ENCODE measurements at regions not wholly inside any gene's neighbourhood (a gene's known extent, or its start where the extent isn't known, plus 50 kb on each side); places are given as distances from the start of the nearest gene placed in this dataset.

- no peaks in the 10 kb centered on the region for H3K36me3 ChIP-seq (ENCODE audit: insufficient read depth, low read length)
- POLR2A ChIA-PET: no interaction called here
- H3K27me3 ChIP-seq (ENCODE audit: control insufficient read depth in 1 of 2, insufficient read depth in 2 of 2, low read length in 2 of 2): no peaks in the 10 kb centered on the region
- no peak overlapping the region for H3K27ac ChIP-seq (ENCODE audit: low read depth in 1 of 2, low read length in 2 of 2)
- CTCF ChIA-PET: no interaction called here
- ATAC-seq (ENCODE audit: poor library complexity): no peak
- H3K4me3 Mint-ChIP-seq: no peak overlapping the region
- no peaks in the 10 kb centered on the region for H3K4me1 ChIP-seq (ENCODE audit: insufficient read depth, low read length)
- no peak overlapping the region for H3K4me3 ChIP-seq (ENCODE audit: low read length)
- intact Hi-C loops (cut with DNase I, micrococcal nuclease): no loop called here
- peaks cover 3% of the 10 kb centered on the region for H3K27me3 Mint-ChIP-seq
- no peaks in the 10 kb centered on the region for H3K36me3 Mint-ChIP-seq (ENCODE audit: low read depth)
- TF ChIP-seq, protein P1, sequence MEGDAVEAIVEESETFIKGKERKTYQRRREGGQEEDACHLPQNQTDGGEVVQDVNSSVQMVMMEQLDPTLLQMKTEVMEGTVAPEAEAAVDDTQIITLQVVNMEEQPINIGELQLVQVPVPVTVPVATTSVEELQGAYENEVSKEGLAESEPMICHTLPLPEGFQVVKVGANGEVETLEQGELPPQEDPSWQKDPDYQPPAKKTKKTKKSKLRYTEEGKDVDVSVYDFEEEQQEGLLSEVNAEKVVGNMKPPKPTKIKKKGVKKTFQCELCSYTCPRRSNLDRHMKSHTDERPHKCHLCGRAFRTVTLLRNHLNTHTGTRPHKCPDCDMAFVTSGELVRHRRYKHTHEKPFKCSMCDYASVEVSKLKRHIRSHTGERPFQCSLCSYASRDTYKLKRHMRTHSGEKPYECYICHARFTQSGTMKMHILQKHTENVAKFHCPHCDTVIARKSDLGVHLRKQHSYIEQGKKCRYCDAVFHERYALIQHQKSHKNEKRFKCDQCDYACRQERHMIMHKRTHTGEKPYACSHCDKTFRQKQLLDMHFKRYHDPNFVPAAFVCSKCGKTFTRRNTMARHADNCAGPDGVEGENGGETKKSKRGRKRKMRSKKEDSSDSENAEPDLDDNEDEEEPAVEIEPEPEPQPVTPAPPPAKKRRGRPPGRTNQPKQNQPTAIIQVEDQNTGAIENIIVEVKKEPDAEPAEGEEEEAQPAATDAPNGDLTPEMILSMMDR (IDR thresholded peaks at IDR 0.05): no peak
- DNase-seq: no peak
- H3K9me3 ChIP-seq (ENCODE audit: control insufficient read depth in 1 of 2, insufficient read depth in 1 of 2, low read length in 2 of 2): no peaks in the 10 kb centered on the region
- H3K4me1 Mint-ChIP-seq (ENCODE audit: low read depth): no peaks in the 10 kb centered on the region
- H3K9me3 Mint-ChIP-seq: no peaks in the 10 kb centered on the region
- no peak overlapping the region for H3K27ac Mint-ChIP-seq
Observed at GRCh38 chr7:145168427-145168826, 332.6 kb upstream of the TPK1 start.

- H3K4me1 ChIP-seq (ENCODE audit: insufficient read depth, low read length): no peaks in the 10 kb centered on the region
- no peak overlapping the region for H3K4me3 ChIP-seq (ENCODE audit: low read length)
- H3K9me3 ChIP-seq (ENCODE audit: control insufficient read depth in 1 of 2, insufficient read depth in 1 of 2, low read length in 2 of 2): no peaks in the 10 kb centered on the region
- H3K4me3 Mint-ChIP-seq: no peak overlapping the region
- no peaks in the 10 kb centered on the region for H3K9me3 Mint-ChIP-seq
- H3K27me3 Mint-ChIP-seq: no peaks in the 10 kb centered on the region
- no peaks in the 10 kb centered on the region for H3K27me3 ChIP-seq (ENCODE audit: control insufficient read depth in 1 of 2, insufficient read depth in 2 of 2, low read length in 2 of 2)
- no peaks in the 10 kb centered on the region for H3K4me1 Mint-ChIP-seq (ENCODE audit: low read depth)
- no peaks in the 10 kb centered on the region for H3K36me3 Mint-ChIP-seq (ENCODE audit: low read depth)
- ATAC-seq (ENCODE audit: poor library complexity) (no peak), DNase-seq (no peak)
- ChIA-PET CTCF (no interaction called here), POLR2A (no interaction called here)
- no peaks in the 10 kb centered on the region for H3K36me3 ChIP-seq (ENCODE audit: insufficient read depth, low read length)
- no peak overlapping the region for H3K27ac ChIP-seq (ENCODE audit: low read depth in 1 of 2, low read length in 2 of 2)
- TF ChIP-seq, protein P1 (IDR thresholded peaks at IDR 0.05): no peak
- intact Hi-C loops (cut with DNase I, micrococcal nuclease): no loop called here
- no peak overlapping the region for H3K27ac Mint-ChIP-seq
Observed at GRCh38 chr7:145156834-145157233, 321.0 kb upstream of the TPK1 start.

DNA sequence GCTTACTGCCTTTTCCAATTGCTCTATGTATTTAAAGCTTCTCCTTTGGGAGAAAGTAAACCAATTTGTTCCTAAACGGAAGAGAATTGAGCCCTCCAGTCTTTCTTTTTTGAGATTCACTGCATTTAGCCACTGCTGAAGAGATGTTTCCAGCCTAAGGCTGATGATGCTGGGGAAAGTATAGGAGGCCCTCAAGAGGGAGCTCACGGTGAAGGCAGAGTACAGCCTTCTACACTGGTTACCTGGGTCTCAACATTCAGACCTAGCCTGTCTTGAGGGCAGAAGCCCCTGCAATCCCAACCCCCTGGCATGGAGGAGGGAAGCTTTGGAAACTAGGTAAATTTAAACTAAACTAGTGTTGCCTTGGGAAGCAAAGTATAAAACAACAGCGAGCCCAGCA, 316.7 kb upstream of the TPK1 start:
- intact Hi-C loops (cut with DNase I, micrococcal nuclease): no loop called here
- ATAC-seq (ENCODE audit: poor library complexity) (no peak), DNase-seq (no peak)
- H3K9me3 ChIP-seq (ENCODE audit: control insufficient read depth in 1 of 2, insufficient read depth in 1 of 2, low read length in 2 of 2): peaks cover 0 to 3% of the 10 kb centered on the region in 2 experiments
- no peaks in the 10 kb centered on the region for H3K27me3 ChIP-seq (ENCODE audit: control insufficient read depth in 1 of 2, insufficient read depth in 2 of 2, low read length in 2 of 2)
- H3K27ac ChIP-seq (ENCODE audit: low read depth in 1 of 2, low read length in 2 of 2): no peak overlapping the region
- TF ChIP-seq, protein P1 (IDR thresholded peaks at IDR 0.05): no peak
- H3K4me3 ChIP-seq (ENCODE audit: low read length): no peak overlapping the region
- no peaks in the 10 kb centered on the region for H3K4me1 Mint-ChIP-seq (ENCODE audit: low read depth)
- POLR2A ChIA-PET: interaction anchor here (0.9 kb wide), 1 partner anchor 15 kb away, joined by 3 read pairs; no protein-coding TSS in a partner anchor
- H3K4me3 Mint-ChIP-seq: no peak overlapping the region
- H3K27me3 Mint-ChIP-seq: no peaks in the 10 kb centered on the region
- no peaks in the 10 kb centered on the region for H3K36me3 ChIP-seq (ENCODE audit: insufficient read depth, low read length)
- no peaks in the 10 kb centered on the region for H3K4me1 ChIP-seq (ENCODE audit: insufficient read depth, low read length)
- H3K36me3 Mint-ChIP-seq (ENCODE audit: low read depth): no peaks in the 10 kb centered on the region
- CTCF ChIA-PET: no interaction called here
- no peak overlapping the region for H3K27ac Mint-ChIP-seq
- H3K9me3 Mint-ChIP-seq: no peaks in the 10 kb centered on the region
